LNCaP clone FGC (cell line): ENCODE measurements at regions not wholly inside any gene's neighbourhood (a gene's known extent, or its start where the extent isn't known, plus 50 kb on each side); places are given as distances from the start of the nearest gene placed in this dataset.

Experiments used
- DNase-seq: peaks from one replicate; pipeline ENCODE4 v3.0.0-alpha.2; 2011; ENCODE audit warnings: low read depth
- H3K4me3 ChIP-seq: 2 replicates; pipeline ENCODE4 v1.5.1; 2011; ENCODE audit warnings: mild to moderate bottlenecking, low read depth, low read length, control low read depth
- TF ChIP-seq, protein P1 (sequence below): IDR thresholded peaks from 2 replicates; pipeline ENCODE4 v1.5.1; 2012; ENCODE audit warnings: mild to moderate bottlenecking; ENCODE audit not compliant: control insufficient read depth, insufficient read depth; ENCODE audit errors: extremely low read depth

DNA sequence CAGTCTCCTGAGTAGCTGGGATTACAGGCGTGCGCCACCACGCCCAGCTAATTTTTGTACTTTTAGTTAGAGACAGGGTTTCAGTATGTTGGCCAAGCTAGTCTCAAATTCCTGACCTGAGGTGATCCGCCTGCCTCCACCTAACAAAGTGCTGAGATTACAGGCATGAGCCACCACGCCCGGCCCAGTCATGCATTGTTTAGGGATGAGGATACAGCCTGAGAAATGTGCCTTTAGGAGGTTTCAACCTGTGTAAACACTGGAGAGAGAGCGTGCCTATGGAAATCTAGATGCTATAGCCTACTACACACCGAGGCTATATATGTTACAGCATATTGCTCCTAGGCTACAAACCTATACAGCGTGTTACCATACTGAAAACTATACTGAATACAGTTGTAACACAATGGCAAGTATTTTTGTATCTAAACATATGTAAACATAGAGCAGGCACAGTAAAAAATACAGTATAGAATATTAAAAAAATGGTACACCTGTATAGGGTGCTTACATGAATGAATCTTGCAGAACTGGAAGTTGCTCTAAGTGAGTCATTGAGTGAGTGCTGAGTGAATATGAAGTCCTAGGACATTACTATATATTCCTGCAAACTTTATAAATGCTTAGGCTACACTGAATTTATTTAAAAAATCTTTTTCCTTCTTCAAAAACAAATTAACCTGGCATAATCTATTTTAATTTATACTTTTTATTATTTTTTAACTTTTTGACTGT is 588.2 kb upstream of the ADGRL3 start:
- no peak for DNase-seq
- no peak overlapping the region for H3K4me3 ChIP-seq
- TF ChIP-seq, protein P1, sequence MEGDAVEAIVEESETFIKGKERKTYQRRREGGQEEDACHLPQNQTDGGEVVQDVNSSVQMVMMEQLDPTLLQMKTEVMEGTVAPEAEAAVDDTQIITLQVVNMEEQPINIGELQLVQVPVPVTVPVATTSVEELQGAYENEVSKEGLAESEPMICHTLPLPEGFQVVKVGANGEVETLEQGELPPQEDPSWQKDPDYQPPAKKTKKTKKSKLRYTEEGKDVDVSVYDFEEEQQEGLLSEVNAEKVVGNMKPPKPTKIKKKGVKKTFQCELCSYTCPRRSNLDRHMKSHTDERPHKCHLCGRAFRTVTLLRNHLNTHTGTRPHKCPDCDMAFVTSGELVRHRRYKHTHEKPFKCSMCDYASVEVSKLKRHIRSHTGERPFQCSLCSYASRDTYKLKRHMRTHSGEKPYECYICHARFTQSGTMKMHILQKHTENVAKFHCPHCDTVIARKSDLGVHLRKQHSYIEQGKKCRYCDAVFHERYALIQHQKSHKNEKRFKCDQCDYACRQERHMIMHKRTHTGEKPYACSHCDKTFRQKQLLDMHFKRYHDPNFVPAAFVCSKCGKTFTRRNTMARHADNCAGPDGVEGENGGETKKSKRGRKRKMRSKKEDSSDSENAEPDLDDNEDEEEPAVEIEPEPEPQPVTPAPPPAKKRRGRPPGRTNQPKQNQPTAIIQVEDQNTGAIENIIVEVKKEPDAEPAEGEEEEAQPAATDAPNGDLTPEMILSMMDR = no peak

DNA sequence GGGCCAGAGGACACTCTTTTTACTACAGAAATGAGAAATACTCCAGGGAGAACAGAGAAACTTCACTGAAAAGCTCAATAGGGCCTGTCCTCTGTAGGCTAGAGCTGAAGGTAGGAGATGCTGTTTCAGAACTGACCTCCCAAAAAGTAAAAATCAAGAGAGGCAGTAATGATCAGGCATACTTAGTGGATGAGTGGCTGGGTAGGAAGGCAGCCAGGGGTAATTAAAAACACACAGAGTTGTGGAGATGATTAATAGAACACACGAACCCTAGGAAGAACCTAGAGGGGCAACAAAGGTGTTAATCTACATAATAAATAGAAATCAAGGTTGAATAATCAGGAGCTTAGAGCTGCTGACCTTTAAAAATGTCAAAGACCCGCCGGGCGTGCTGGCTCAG is 582.4 kb upstream of the ADGRL3 start:
- H3K4me3 ChIP-seq = no peak overlapping the region
- TF ChIP-seq, protein P1 = no peak
- DNase-seq = no peak

DNA sequence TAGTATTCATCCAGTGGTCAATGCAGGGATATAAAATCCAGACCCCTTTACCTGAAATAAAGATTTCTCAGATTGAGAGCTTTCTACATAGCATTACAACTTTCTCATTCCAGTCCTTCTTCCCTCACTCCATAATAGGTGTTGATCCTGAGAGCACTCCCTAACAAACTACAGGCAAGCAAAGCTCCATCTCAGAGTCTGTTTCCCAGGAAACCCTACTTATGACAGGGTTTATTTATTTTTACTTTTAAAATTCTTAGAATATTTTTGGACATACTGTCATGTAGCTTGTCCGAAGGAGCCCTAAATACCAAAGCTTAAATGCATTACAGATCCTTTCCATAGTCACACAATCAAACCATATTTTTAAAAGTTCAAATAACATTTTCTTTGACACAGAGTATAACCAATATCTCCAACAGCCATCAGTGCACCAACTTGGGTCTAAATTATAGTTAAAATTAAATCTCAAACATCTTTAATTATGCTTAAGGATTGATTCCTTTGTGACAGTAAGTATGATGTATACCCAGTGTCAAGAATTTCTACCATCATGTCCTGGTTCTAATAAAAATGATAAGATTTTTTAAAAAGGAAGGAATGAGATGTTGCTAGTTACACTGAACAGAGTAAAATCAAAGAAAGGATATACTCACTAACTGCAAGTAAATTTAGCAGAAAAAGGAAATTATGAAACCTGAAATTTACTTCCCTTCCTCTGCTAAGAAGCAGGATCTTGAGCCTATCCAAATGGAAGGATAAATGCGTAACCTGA is 580.4 kb upstream of the ADGRL3 start:
- TF ChIP-seq, protein P1 = no peak
- no peak for DNase-seq

DNA sequence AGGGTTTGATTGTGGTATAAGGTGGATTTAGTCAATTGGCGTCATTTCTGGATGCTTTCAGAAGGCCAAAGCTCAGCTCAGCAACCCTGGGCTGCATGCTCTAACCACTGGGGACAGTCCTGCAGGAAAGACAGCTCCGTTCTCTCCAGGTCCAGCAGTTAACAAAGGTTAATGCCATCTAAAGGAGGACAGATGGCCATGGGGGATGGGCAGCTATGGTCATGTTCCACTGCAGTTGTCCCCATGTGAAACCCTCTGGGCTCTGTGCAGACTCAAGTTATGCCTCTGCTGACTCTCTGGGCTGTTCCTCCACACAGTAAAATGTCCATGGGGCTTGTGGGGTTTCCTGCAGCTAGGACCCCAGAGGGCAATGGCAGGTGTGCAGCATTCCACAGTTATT is 562.1 kb upstream of the ADGRL3 start:
- no peak overlapping the region for H3K4me3 ChIP-seq
- DNase-seq = no peak
- TF ChIP-seq, protein P1 = no peak

More for the DNA sequence above, 580.4 kb upstream of the ADGRL3 start:
- no peak overlapping the region for H3K4me3 ChIP-seq

DNA sequence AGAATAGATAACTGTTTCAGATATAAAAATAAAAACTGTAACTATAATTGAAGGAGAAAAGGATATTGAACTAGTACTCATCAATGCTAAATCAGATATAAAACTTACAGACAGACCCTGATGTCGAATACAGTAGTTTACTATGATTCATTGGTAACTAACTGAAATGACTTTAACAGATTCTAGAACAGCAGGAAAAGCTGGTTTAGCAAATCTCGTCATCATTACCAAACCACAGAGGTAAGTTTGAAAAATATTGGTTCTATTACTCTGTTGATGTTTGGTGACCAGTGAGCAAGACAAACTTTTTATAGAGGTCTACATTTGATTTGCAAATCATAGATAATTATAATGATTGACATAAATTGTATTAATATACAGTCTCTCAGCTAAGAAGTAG is 551.4 kb upstream of the ADGRL3 start:
- DNase-seq = no peak
- no peak overlapping the region for H3K4me3 ChIP-seq
- TF ChIP-seq, protein P1 = no peak

DNA sequence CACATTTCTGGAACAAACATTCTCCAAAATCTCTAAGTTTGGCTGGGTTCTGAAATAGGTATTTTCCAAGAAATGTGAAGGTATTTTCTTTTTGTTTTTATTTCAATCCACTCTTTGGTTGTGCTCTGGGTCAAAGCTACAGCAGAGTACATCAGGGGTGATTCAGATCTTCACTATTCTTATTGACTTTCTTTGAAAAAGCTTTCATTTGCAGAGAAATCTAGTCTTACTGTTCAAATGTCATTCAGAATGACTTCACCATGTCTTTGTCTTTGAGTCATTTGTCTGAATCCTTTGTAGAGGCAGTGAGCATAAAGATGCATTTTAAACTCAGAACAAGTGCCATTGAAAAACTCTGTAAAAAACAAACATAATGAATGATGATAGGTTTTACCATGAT is 547.2 kb upstream of the ADGRL3 start:
- no peak for DNase-seq
- no peak overlapping the region for H3K4me3 ChIP-seq
- TF ChIP-seq, protein P1 = no peak
